GM19463 (cell line): ENCODE measurements at regions not wholly inside any gene's neighbourhood (a gene's known extent, or its start where the extent isn't known, plus 50 kb on each side); places are given as distances from the start of the nearest gene placed in this dataset.
"Not testable (repeated sequence)": the region's sequence is repeated elsewhere in the genome, so short reads cannot be mapped to it uniquely, and the experiment has no call there.

Experiments
- ATAC-seq: cut with Tn5 transposase; IDR thresholded peaks from one replicate; pipeline ENCODE4 v1.9.1; 2021; ENCODE audit warnings: mild to moderate bottlenecking, moderate library complexity; ENCODE audit not compliant: unreplicated experiment

- no peak for ATAC-seq
Measured at GRCh38 chr4:114282937-114283336, 303.5 kb upstream of the ARSJ start.

GRCh38 chr4:114284629-114285028 lies 305.2 kb upstream of the ARSJ start:
- no peak for ATAC-seq

GRCh38 chr4:114286262-114286810 lies 306.9 kb upstream of the ARSJ start:
- ATAC-seq, result no peak

- ATAC-seq, result no peak
Measured at GRCh38 chr4:114287079-114287696, 307.7 kb upstream of the ARSJ start.

- ATAC-seq, result no peak
Measured at GRCh38 chr4:114296126-114296525, 302.5 kb upstream of the UGT8 start.

GRCh38 chr4:114302472-114302871 lies 296.1 kb upstream of the UGT8 start:
- no peak for ATAC-seq

GRCh38 chr4:114304046-114304445 lies 294.6 kb upstream of the UGT8 start:
- ATAC-seq, result no peak

GRCh38 chr4:114304567-114304966 lies 294.0 kb upstream of the UGT8 start:
- no peak for ATAC-seq

- no peak for ATAC-seq
Measured at GRCh38 chr4:114306946-114307345, 291.7 kb upstream of the UGT8 start.

- ATAC-seq, result no peak
Measured at GRCh38 chr4:114310296-114310925, 288.2 kb upstream of the UGT8 start.

- ATAC-seq, result no peak
Measured at GRCh38 chr4:114311787-114312186, 286.8 kb upstream of the UGT8 start.

- ATAC-seq, result no peak
Measured at GRCh38 chr4:114312338-114312737, 286.3 kb upstream of the UGT8 start.

- ATAC-seq, result no peak
Measured at GRCh38 chr4:114316789-114317188, 281.8 kb upstream of the UGT8 start.

- ATAC-seq, result no peak
Measured at GRCh38 chr4:114317564-114317963, 281.0 kb upstream of the UGT8 start.

GRCh38 chr4:114318309-114318708 lies 280.3 kb upstream of the UGT8 start:
- no peak for ATAC-seq

GRCh38 chr4:114320126-114320525 lies 278.5 kb upstream of the UGT8 start:
- no peak for ATAC-seq

- no peak for ATAC-seq
Measured at GRCh38 chr4:114321366-114321765, 277.2 kb upstream of the UGT8 start.

- no peak for ATAC-seq
Measured at GRCh38 chr4:114323841-114324240, 274.8 kb upstream of the UGT8 start.

- ATAC-seq, result no peak
Measured at GRCh38 chr4:114326358-114326757, 272.2 kb upstream of the UGT8 start.

- no peak for ATAC-seq
Measured at GRCh38 chr4:114332119-114332518, 266.5 kb upstream of the UGT8 start.

GRCh38 chr4:114334363-114334762 lies 264.2 kb upstream of the UGT8 start:
- ATAC-seq, result not testable (repeated sequence)

GRCh38 chr4:114334884-114335330 lies 263.7 kb upstream of the UGT8 start:
- ATAC-seq, result no peak
